Right lobe of liver (tissue), 4 donors: ENCODE measurements at regions not wholly inside any gene's neighbourhood (a gene's known extent, or its start where the extent isn't known, plus 50 kb on each side); places are given as distances from the start of the nearest gene placed in this dataset.

Experiments
- POLR2A ChIP-seq: fragments of 450-650 bp; IDR thresholded peaks from one replicate; pipeline ENCODE4 v1.6.1; 2017; ENCODE audit warnings: antibody characterized with exemption, mild to moderate bottlenecking
- TF ChIP-seq, protein P1 (sequence below), 4 donors: fragments of 200-600 bp in 3 of 4; fragments of 450-650 bp in 1 of 4; IDR thresholded peaks; one replicate each; pipeline versions ENCODE4 v1.5.1 to v1.8.0; 2016 to 2022; ENCODE audit warnings: antibody characterized with exemption in 4 of 4, mild to moderate bottlenecking in 2 of 4
- donor health status: DM: no; HTN: no; CAD: no.
- donor health status: DM: no; HTN: no; CAD: no.
- donor health status: DM: no; HTN: yes; CAD: no.

GRCh38 chr22:47625531-47626427, 863.3 kb downstream of the TBC1D22A start:
- TF ChIP-seq, protein P1, sequence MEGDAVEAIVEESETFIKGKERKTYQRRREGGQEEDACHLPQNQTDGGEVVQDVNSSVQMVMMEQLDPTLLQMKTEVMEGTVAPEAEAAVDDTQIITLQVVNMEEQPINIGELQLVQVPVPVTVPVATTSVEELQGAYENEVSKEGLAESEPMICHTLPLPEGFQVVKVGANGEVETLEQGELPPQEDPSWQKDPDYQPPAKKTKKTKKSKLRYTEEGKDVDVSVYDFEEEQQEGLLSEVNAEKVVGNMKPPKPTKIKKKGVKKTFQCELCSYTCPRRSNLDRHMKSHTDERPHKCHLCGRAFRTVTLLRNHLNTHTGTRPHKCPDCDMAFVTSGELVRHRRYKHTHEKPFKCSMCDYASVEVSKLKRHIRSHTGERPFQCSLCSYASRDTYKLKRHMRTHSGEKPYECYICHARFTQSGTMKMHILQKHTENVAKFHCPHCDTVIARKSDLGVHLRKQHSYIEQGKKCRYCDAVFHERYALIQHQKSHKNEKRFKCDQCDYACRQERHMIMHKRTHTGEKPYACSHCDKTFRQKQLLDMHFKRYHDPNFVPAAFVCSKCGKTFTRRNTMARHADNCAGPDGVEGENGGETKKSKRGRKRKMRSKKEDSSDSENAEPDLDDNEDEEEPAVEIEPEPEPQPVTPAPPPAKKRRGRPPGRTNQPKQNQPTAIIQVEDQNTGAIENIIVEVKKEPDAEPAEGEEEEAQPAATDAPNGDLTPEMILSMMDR (IDR thresholded peaks at IDR 0.05) = no peak
- no peak for TF ChIP-seq POLR2A
